HG03558 (cell line): ENCODE measurements at regions not wholly inside any gene's neighbourhood (a gene's known extent, or its start where the extent isn't known, plus 50 kb on each side); places are given as distances from the start of the nearest gene placed in this dataset.
"Not testable (repeated sequence)": the region's sequence is repeated elsewhere in the genome, so short reads cannot be mapped to it uniquely, and the experiment has no call there.

ENCODE experiments used
- ATAC-seq: cut with Tn5 transposase; IDR thresholded peaks from one replicate; pipeline ENCODE4 v1.9.1; 2021; ENCODE audit warnings: moderate number of reproducible peaks; ENCODE audit not compliant: unreplicated experiment; ENCODE audit errors: extremely low read depth

DNA sequence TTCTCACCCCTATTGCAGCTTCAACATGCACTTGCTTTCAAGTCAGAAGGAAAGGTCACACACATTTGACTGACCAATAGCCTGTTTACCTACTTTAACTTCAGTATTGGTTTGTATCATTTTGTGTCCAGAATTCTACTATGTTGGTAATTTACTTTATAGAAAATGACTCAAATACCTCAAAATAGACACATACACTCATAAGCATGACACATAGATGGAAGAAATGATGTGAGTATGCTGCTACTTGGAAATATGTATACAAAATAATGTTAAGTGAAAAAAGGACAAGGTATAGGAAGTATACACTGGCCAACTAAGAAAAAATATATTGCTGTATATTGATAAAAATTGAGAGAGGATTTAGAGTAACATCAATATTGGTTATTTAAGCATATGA, 98.8 kb upstream of the CASK start:
- no peak for ATAC-seq

DNA sequence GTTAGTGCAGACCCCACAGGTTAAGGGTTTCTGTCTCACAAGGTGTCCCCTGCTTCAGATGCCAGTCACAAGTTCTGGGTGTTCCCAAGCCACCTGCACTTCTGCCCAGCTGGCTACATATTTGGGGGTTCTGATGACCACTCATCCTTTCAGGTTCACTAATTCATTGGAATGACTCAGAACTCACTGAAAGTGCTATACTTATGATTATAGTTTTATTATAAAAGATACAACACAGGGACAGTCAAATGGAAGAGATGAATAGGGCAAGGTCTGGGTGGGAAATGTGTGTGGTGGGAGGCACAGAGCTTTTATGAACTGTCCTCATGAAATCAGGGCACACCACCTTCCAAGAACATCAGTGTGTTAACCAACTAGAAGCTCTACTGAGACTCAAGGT, 97.7 kb upstream of the CASK start:
- no peak for ATAC-seq

DNA sequence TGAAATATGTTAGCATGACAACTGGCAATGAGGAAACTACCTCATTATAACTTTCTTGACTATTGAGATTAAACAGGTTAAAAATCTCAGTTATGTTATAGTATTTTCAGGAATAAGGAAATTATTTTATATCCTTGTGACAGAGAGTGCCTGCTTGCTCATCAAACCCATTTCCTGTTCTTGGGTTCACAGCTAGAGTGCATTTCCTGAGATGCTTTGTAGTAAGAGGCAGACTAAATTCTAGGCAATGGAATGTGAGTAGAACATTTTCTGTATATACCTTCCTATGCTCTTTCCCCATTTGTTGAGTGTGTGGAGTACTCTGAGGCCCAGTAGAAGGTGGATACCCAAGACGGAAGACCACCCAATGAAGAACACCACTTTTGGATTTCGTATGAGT, 96.9 kb upstream of the CASK start:
- ATAC-seq, result no peak

DNA sequence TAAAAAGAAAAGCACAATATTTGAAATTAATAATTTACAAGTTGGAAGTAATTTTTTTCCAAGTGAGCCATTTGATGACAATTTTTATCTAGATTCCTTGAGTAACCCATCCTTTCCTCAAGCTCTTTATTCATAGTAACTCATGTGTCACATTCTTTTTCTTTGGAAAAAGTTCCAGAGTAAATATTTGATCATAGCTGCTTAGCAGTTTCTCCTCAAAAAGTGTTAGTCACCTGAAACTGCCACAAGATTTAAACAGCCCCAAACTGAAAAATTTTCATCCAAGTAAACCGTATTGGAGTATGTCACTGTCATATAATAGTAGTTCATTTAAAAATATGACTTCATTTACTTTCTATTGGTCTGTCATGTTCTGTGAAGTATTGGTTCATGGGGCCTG, 94.6 kb upstream of the CASK start:
- no peak for ATAC-seq

DNA sequence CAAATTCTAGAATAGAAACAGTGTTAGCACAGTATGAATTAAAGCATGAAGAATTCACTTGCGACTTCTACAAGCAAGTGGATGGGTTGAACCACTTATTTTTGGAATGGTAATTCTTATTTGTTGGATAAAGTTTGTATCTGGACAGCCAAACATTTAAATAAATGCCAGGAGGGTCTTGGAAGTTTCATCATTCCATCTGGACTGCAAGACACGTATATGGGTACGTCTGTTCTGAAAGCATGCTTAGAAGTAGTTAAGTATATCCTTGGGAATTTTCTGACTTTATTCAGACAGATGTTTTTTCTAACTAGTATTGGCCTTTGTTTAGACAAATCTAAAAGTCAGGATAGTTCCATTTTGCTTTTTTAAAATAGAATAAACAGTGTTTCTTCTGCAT, 77.5 kb upstream of the CASK start:
- no peak for ATAC-seq

DNA sequence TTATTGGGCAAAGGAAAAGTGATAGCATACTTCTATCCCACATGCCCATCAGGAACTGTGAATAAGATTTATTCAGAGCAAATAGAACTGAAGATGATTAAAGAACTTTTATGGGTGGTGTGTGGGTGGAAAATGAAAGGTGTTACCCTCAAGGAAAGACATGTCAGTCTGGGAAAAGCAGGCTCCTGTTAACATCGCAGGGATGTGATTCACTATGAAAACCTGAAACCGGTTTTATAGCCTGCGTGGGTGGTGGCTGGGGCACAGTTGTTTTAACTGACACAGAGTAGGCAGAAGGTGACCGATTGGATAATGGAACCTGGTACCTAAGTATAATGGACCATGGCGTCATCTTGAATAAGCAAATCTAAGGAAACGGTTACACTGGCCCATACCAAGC, 61.3 kb upstream of the CASK start:
- ATAC-seq, result no peak

DNA sequence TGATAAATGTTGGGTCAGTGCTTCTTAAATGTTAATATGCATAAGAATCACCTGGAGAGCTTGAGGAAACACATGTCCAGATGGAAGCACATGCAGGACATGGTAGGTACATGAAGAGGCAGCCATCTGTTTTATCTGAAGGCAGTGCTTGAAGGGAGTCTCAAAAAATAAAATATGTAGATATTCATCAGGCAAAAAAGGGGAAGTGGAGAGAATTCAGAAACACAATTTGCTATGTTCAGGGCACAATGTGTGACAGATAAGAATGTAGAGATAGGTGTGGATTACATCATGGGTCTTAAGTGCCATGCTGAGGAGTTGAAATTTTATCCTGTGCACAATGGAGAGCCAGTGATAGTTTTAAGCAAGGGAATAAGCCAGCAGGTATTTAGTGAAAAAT, 59.6 kb upstream of the CASK start:
- no peak for ATAC-seq

DNA sequence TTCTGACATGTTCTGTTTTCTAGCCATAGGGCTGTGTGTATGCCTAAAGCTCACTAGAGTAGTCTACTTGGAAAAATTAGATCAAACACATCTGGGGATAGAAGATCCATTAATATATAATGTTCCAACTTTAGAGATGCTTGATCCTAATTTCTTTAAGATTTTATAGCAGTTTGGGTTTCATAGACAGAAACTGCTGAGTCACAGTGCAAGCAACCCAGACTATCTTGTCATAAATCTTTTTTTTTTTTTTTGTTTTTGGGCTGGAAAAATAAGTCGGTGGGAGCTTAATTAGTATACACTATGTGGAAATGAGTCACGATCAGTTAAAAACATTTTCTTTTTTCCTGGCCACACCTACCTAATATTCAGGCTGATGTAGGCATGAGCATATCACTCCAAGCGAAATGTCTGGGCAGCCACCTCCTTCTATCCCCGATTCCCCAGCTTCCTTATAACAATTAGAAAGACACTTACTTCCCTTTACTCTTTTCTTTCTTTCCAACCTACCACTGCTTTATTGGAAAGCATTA, 58.2 kb upstream of the CASK start:
- ATAC-seq, result no peak

DNA sequence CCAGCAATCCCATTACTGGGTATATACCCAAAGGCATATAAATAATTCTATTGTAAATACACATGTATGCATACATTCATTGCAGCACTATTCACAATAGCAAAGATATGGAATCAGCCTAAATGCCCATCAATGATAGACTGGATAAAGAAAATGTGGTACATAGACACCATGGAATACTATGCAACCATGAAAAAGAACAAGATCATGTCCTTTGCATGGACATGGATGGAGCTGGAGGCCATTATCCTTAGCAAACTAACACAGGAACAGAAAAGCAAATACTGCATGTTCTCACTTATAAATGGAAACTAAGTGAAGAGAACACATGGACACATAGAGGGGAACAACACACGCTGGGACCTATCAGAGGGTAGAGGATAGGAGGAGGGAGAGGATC, 51.3 kb upstream of the CASK start:
- not testable (repeated sequence) for ATAC-seq

DNA sequence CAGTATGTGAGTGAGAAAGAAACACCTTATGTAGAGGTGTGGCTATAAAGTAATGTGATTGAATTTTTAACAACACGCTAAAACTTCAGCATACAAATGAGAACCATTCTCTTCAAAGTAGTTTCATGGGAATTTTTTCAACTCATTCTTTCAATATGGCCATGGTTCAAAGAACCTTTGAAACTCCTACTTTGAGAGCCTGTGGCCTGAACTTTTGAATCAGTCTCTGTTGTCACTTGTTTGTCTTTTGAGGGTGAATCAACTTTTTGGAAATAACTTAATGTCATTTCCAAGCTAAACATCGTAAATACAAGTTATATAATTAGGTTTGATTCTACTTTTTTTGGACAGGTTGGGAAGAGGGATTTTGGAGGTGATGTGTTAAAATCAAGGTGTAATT, 49.9 kb upstream of the CASK start:
- no peak for ATAC-seq
